Thyroid gland (tissue), 4 donors: ENCODE measurements at regions not wholly inside any gene's neighbourhood (a gene's known extent, or its start where the extent isn't known, plus 50 kb on each side); places are given as distances from the start of the nearest gene placed in this dataset.

Source experiments
- DNase-seq, 2 donors: peaks; one replicate each; pipeline ENCODE4 v3.0.0-alpha.2; 2019
- H3K27ac ChIP-seq, 3 donors: fragments of 200-600 bp; sonication (generic); 1 replicate in 2 of 3; 2 replicates in 1 of 3; pipeline ENCODE4 v1.5.1; 2016 to 2019; ENCODE audit warnings: mild to moderate bottlenecking in 1 of 3, moderate library complexity in 1 of 3
- H3K27me3 ChIP-seq: fragments of 200-600 bp; sonication (generic); one replicate; pipeline ENCODE4 v1.5.1; 2019
- H3K36me3 ChIP-seq, 2 donors: fragments of 200-600 bp; sonication (generic); one replicate each; pipeline ENCODE4 v1.5.1; 2016 to 2019
- H3K4me1 ChIP-seq, 2 donors: fragments of 200-600 bp; sonication (generic); one replicate each; pipeline ENCODE4 v1.5.1; 2017 to 2019
- H3K4me3 ChIP-seq, 3 donors: fragments of 200-600 bp; sonication (generic); replicated peaks in 1 of 3; 1 replicate in 2 of 3; 2 replicates in 1 of 3; pipeline ENCODE4 v1.5.1; 2016; ENCODE audit warnings: mild to moderate bottlenecking in 1 of 3
- H3K9me3 ChIP-seq: fragments of 200-600 bp; sonication (generic); one replicate; pipeline ENCODE4 v1.5.1; 2017
- CTCF ChIP-seq, 6 experiments: fragments of 200-600 bp in 3 of 6; fragments of 450-650 bp in 3 of 6; sonication (generic) in 3 of 6; IDR thresholded peaks; one replicate each; pipeline ENCODE4 v1.5.1; 2016 to 2019; ENCODE audit warnings: antibody characterized with exemption in 6 of 6, mild to moderate bottlenecking in 2 of 6, inconsistent platforms in 1 of 6, moderate library complexity in 1 of 6
- POLR2A ChIP-seq, 2 donors: fragments of 450-650 bp; IDR thresholded peaks; one replicate each; pipeline ENCODE4 v1.6.1; 2017; ENCODE audit warnings: antibody characterized with exemption in 2 of 2, mild to moderate bottlenecking in 2 of 2, moderate library complexity in 1 of 2
- WGBS, 2 donors: methylation state at CpG; one replicate each; pipeline ENCODE4 v1.1.5; 2017; 5-methylcytosine and 5-hydroxymethylcytosine counted together
- intact Hi-C: fragments of 100-400 bp; cut with DNase I; formaldehyde crosslinking; loops from one replicate; pipeline ENCODE4 v1.15.1; 2023

- intact Hi-C loops = no loop called here
- no peak overlapping the region for H3K27ac ChIP-seq
- TF ChIP-seq POLR2A (IDR thresholded peaks at IDR 0.05) = no peak
- TF ChIP-seq CTCF (IDR thresholded peaks at IDR 0.05) = no peak
- no peaks in the 10 kb centered on the region for H3K4me1 ChIP-seq
- DNase-seq = no peak
- WGBS, 2 donors = 89 to 91% methylated on average over 7 of the region's 7 CpGs
- H3K4me3 ChIP-seq = no peak overlapping the region
- no peaks in the 10 kb centered on the region for H3K9me3 ChIP-seq
- H3K27me3 ChIP-seq = no peaks in the 10 kb centered on the region
- H3K36me3 ChIP-seq = no peaks in the 10 kb centered on the region
Measured at GRCh38 chr13:99636728-99637353, 135.6 kb downstream of the TM9SF2 start.

GRCh38 chr13:99636306-99636705 is 135.0 kb downstream of the TM9SF2 start:
- Histone ChIP-seq H3K4me3 (no peak overlapping the region), H3K4me1 (no peaks in the 10 kb centered on the region), H3K27ac (no peak overlapping the region), H3K36me3 (no peaks in the 10 kb centered on the region), H3K9me3 (no peaks in the 10 kb centered on the region), H3K27me3 (no peaks in the 10 kb centered on the region)
- 63 to 89% methylated on average over 1 of the region's 1 CpG for WGBS, 2 donors
- DNase-seq = no peak
- TF ChIP-seq POLR2A (IDR thresholded peaks at IDR 0.05) (no peak), CTCF (IDR thresholded peaks at IDR 0.05) (no peak)
- intact Hi-C loops = no loop called here

GRCh38 chr13:99634672-99635071 is 133.4 kb downstream of the TM9SF2 start:
- WGBS, 2 donors = 92 to 95% methylated on average over 7 of the region's 7 CpGs
- Histone ChIP-seq H3K4me1 (peaks cover 0 to 3% of the 10 kb centered on the region in 2 donors), H3K36me3 (no peaks in the 10 kb centered on the region), H3K27ac (no peak overlapping the region), H3K27me3 (no peaks in the 10 kb centered on the region), H3K9me3 (no peaks in the 10 kb centered on the region), H3K4me3 (no peak overlapping the region)
- DNase-seq = no peak
- TF ChIP-seq POLR2A (IDR thresholded peaks at IDR 0.05) (no peak), CTCF (IDR thresholded peaks at IDR 0.05) (no peak)
- intact Hi-C loops = no loop called here

- Histone ChIP-seq H3K4me1 (peaks cover 0 to 3% of the 10 kb centered on the region in 2 donors), H3K4me3 (no peak overlapping the region), H3K9me3 (no peaks in the 10 kb centered on the region), H3K27ac (no peak overlapping the region), H3K27me3 (no peaks in the 10 kb centered on the region), H3K36me3 (no peaks in the 10 kb centered on the region)
- intact Hi-C loops = no loop called here
- 78 to 80% methylated on average over 3 of the region's 3 CpGs for WGBS, 2 donors
- TF ChIP-seq CTCF (IDR thresholded peaks at IDR 0.05) = no peak
- no peak for TF ChIP-seq POLR2A (IDR thresholded peaks at IDR 0.05)
- no peak for DNase-seq
Measured at GRCh38 chr13:99630269-99630898, 129.1 kb downstream of the TM9SF2 start.

- Histone ChIP-seq H3K4me3 (no peak overlapping the region), H3K27me3 (no peaks in the 10 kb centered on the region), H3K27ac (no peak overlapping the region), H3K9me3 (no peaks in the 10 kb centered on the region), H3K36me3 (no peaks in the 10 kb centered on the region), H3K4me1 (peaks cover 0 to 3% of the 10 kb centered on the region in 2 donors)
- DNase-seq = no peak
- TF ChIP-seq CTCF (IDR thresholded peaks at IDR 0.05) = no peak
- no peak for TF ChIP-seq POLR2A (IDR thresholded peaks at IDR 0.05)
- intact Hi-C loops = no loop called here
- 96 to 97% methylated on average over 5 of the region's 5 CpGs for WGBS, 2 donors
Measured at GRCh38 chr13:99629641-99630040, 128.4 kb downstream of the TM9SF2 start.
